ENCODE measurements at regions not wholly inside any gene's neighbourhood (a gene's known extent, or its start where the extent isn't known, plus 50 kb on each side); places are given as distances from the start of the nearest gene placed in this dataset.

DNA sequence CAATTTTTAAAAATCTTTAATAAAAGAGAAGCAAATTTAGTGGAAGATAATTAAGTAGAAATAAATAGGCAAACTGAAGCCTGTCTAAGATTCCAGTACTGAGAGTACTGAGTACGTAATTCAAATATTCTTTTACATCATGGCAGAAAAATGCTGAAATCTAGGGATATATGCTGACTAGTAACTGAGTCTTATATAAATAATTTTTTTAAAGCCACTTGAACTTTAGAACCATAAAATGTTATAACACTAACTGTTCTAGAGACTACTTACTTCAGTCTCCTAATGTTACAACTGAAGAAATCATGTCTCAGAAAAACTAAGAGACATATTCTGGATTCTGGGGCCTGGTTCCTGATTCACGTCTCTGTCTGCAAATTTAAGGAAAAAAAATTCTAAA lies 230.6 kb upstream of the PLEKHG7 start:
- no peak for DNase-seq (ENCODE audit: low spot score)
- Histone ChIP-seq H3K27me3 (replicated peaks; ENCODE audit: insufficient read depth) (no peaks in the 10 kb centered on the region), H3K4me1 (replicated peaks) (no peaks in the 10 kb centered on the region), H3K27ac (no peak overlapping the region), H3K9me3 (no peaks in the 10 kb centered on the region), H3K36me3 (no peaks in the 10 kb centered on the region), H3K4me3 (no peak overlapping the region)
- intact Hi-C loops (cut with DNase I): no loop called here
- WGBS: 88% methylated on average over 2 of the region's 2 CpGs
- no peak for TF ChIP-seq POLR2AphosphoS5 (IDR thresholded peaks at IDR 0.05)

DNA sequence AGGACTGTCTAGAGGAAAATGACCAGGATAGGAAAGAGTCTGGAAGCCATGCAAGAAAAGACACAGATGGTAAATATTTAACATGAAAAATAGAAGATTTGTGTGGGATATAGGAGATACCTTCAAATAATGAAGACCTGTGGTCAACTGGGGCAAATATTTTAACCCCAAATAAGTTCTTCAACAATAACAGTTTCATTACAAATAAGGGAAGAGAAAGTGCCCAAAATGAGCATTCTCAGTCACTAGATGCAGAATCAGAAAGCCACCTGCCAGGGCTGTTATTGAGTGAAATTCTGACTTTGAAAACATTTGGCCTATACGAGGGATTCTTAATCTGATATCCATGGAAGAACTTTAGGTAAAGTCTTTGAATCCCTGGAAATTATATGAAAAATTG lies 231.2 kb upstream of the PLEKHG7 start:
- Histone ChIP-seq H3K27me3 (replicated peaks; ENCODE audit: insufficient read depth) (no peaks in the 10 kb centered on the region), H3K4me3 (no peak overlapping the region), H3K27ac (no peak overlapping the region), H3K36me3 (no peaks in the 10 kb centered on the region), H3K4me1 (replicated peaks) (no peaks in the 10 kb centered on the region), H3K9me3 (no peaks in the 10 kb centered on the region)
- no peak for DNase-seq (ENCODE audit: low spot score)
- intact Hi-C loops (cut with DNase I): no loop called here
- WGBS: 93% methylated on average over 1 of the region's 1 CpG
- TF ChIP-seq POLR2AphosphoS5 (IDR thresholded peaks at IDR 0.05) (no peak), POLR2A (IDR thresholded peaks at IDR 0.05) (no peak)
- TF ChIP-seq, protein P1, sequence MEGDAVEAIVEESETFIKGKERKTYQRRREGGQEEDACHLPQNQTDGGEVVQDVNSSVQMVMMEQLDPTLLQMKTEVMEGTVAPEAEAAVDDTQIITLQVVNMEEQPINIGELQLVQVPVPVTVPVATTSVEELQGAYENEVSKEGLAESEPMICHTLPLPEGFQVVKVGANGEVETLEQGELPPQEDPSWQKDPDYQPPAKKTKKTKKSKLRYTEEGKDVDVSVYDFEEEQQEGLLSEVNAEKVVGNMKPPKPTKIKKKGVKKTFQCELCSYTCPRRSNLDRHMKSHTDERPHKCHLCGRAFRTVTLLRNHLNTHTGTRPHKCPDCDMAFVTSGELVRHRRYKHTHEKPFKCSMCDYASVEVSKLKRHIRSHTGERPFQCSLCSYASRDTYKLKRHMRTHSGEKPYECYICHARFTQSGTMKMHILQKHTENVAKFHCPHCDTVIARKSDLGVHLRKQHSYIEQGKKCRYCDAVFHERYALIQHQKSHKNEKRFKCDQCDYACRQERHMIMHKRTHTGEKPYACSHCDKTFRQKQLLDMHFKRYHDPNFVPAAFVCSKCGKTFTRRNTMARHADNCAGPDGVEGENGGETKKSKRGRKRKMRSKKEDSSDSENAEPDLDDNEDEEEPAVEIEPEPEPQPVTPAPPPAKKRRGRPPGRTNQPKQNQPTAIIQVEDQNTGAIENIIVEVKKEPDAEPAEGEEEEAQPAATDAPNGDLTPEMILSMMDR (IDR thresholded peaks at IDR 0.05): no peak

DNA sequence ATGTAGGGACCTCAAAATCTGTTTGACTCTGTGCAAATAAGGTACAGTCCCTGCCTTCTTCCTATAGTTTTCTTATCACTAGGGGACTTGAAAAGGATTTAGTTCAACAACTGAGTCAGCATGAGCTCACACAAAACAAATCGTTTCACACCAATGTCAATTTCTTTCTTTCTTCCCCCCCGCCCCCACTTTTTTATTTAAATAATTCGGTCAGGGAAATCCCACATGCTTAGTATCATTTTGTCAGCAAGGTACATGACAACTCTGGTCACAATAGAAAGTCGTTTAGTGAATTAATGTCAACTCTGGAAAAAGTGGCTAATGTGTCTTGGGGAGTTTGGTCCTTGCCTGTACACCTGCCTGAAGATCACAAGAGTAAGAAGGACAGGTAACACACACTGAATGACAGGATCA lies 232.2 kb upstream of the PLEKHG7 start:
- Histone ChIP-seq H3K4me1 (replicated peaks) (no peaks in the 10 kb centered on the region), H3K9me3 (no peaks in the 10 kb centered on the region), H3K27ac (no peak overlapping the region), H3K27me3 (replicated peaks; ENCODE audit: insufficient read depth) (no peaks in the 10 kb centered on the region), H3K4me3 (no peak overlapping the region), H3K36me3 (no peaks in the 10 kb centered on the region)
- no peak for TF ChIP-seq POLR2A (IDR thresholded peaks at IDR 0.05)
- TF ChIP-seq POLR2AphosphoS5 (IDR thresholded peaks at IDR 0.05): no peak
- TF ChIP-seq, protein P1 (IDR thresholded peaks at IDR 0.05): no peak
- 85% methylated on average over 4 of the region's 4 CpGs for WGBS
- intact Hi-C loops (cut with DNase I): no loop called here
- DNase-seq (ENCODE audit: low spot score): no peak

DNA sequence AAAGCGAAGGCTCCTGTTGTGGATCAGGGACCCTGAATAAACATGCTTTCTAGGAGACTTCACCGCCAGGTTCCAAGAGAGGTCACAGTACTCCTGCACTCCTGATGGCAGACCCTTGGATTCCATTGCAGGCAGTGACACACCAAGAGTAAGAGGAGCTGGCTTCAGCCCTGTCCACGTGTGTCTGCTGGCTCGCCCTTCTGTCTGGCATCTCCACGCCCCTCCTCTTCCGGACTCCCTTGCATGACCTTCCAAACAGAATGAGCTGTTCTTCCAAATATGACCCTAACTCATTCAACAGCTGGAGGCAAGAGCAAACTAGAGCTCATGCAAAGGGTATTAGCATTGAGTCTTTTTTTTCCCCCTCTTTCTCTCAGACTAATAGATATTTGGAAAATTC lies 233.0 kb upstream of the PLEKHG7 start:
- Histone ChIP-seq H3K9me3 (no peaks in the 10 kb centered on the region), H3K27ac (no peak overlapping the region), H3K27me3 (replicated peaks; ENCODE audit: insufficient read depth) (no peaks in the 10 kb centered on the region), H3K4me3 (no peak overlapping the region), H3K4me1 (replicated peaks) (no peaks in the 10 kb centered on the region), H3K36me3 (no peaks in the 10 kb centered on the region)
- TF ChIP-seq, protein P1 (IDR thresholded peaks at IDR 0.05): no peak
- TF ChIP-seq POLR2A (IDR thresholded peaks at IDR 0.05) (no peak), POLR2AphosphoS5 (IDR thresholded peaks at IDR 0.05) (no peak)
- no peak for DNase-seq (ENCODE audit: low spot score)
- intact Hi-C loops (cut with DNase I): no loop called here
- WGBS: 54% methylated on average over 6 of the region's 6 CpGs

DNA sequence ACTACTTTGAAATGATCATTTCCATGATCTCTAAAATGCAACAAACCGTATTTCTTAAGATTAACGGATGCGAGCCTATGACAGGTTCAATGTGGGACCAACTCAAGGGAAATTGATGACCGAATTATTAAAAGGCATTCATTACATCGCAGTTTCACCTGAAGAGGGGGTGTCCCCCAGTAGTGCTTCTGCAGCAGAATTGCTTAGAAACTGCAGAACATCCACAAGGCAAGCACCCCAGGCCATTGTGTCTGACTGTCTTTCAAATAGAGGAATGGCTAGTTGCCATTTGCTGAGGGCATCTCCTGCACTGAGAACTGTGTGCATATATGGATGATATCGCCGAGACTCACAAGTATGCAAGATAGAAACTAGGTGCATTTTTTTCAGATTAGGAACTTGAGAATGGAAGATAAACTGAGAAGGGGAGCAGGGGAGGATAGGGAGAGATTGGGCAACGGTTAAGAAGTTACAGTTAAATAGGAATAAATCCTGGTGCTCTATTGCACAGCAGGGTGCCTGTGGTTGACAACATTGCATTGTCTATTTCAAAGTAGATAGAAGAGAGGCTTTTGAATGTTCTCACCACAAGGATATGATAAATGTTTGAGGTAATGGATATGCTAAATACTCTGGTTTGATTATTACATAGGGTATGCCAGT lies 234.3 kb upstream of the PLEKHG7 start:
- intact Hi-C loops (cut with DNase I): no loop called here
- no peaks in the 10 kb centered on the region for H3K9me3 ChIP-seq
- H3K4me1 ChIP-seq (replicated peaks): no peaks in the 10 kb centered on the region
- WGBS: 92% methylated on average over 8 of the region's 8 CpGs
- TF ChIP-seq, protein P1 (IDR thresholded peaks at IDR 0.05): no peak
- TF ChIP-seq POLR2AphosphoS5 (IDR thresholded peaks at IDR 0.05) (no peak), POLR2A (IDR thresholded peaks at IDR 0.05) (no peak)
- H3K27ac ChIP-seq: no peak overlapping the region
- DNase-seq (ENCODE audit: low spot score): no peak
- H3K4me3 ChIP-seq: no peak overlapping the region
- H3K36me3 ChIP-seq: no peaks in the 10 kb centered on the region
- H3K27me3 ChIP-seq (replicated peaks; ENCODE audit: insufficient read depth): no peaks in the 10 kb centered on the region
